ENCODE measurements at regions not wholly inside any gene's neighbourhood (a gene's known extent, or its start where the extent isn't known, plus 50 kb on each side); places are given as distances from the start of the nearest gene placed in this dataset.

- TF ChIP-seq, protein P1, sequence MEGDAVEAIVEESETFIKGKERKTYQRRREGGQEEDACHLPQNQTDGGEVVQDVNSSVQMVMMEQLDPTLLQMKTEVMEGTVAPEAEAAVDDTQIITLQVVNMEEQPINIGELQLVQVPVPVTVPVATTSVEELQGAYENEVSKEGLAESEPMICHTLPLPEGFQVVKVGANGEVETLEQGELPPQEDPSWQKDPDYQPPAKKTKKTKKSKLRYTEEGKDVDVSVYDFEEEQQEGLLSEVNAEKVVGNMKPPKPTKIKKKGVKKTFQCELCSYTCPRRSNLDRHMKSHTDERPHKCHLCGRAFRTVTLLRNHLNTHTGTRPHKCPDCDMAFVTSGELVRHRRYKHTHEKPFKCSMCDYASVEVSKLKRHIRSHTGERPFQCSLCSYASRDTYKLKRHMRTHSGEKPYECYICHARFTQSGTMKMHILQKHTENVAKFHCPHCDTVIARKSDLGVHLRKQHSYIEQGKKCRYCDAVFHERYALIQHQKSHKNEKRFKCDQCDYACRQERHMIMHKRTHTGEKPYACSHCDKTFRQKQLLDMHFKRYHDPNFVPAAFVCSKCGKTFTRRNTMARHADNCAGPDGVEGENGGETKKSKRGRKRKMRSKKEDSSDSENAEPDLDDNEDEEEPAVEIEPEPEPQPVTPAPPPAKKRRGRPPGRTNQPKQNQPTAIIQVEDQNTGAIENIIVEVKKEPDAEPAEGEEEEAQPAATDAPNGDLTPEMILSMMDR (IDR thresholded peaks at IDR 0.05): no peak
- no peak for TF ChIP-seq EP300 (IDR thresholded peaks at IDR 0.05)
- TF ChIP-seq POLR2A (IDR thresholded peaks at IDR 0.05): no peak
These were observed 254.1 kb upstream of the ZNF717 start for GRCh38 chr3:76039431-76039830.

DNA sequence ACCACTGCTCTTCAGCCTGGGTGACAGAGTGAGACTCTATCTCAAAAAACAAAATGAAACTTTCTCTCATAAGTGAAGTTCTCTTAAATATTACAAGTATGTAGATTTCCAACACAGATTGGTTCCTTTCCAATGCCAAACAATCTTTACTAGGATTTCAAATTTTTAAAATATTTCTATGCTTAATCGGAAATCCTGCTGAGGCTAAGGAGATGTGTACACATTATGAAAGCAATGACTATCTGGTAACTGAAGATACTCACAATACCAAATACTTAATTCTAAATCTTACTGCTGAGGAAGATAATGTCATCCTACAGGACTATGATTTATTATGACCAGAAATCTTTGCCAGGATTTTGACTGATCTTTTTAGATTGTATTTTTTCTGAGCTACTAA is 255.6 kb upstream of the ZNF717 start:
- no peaks in the 10 kb centered on the region for H3K36me3 ChIP-seq
- TF ChIP-seq EP300 (IDR thresholded peaks at IDR 0.05): no peak
- TF ChIP-seq, protein P1 (IDR thresholded peaks at IDR 0.05): no peak
- no peak for TF ChIP-seq POLR2A (IDR thresholded peaks at IDR 0.05)
- no peak overlapping the region for H3K4me3 ChIP-seq
- 31 to 34% (median 31%) methylated on average over 1 of the region's 1 CpG for WGBS, 3 donors
- H3K27me3 ChIP-seq: no peaks in the 10 kb centered on the region
- H3K4me1 ChIP-seq (ENCODE audit: insufficient read depth): no peaks in the 10 kb centered on the region
- no peak overlapping the region for H3K27ac ChIP-seq
- intact Hi-C loops (cut with DNase I): no loop called here
- H3K9me3 ChIP-seq: no peaks in the 10 kb centered on the region
- DNase-seq: no peak

More at GRCh38 chr3:76039431-76039830, 254.1 kb upstream of the ZNF717 start:
- H3K36me3 ChIP-seq: no peaks in the 10 kb centered on the region
- H3K4me1 ChIP-seq (ENCODE audit: insufficient read depth): no peaks in the 10 kb centered on the region
- H3K27ac ChIP-seq: no peak overlapping the region
- DNase-seq: no peak
- no peaks in the 10 kb centered on the region for H3K27me3 ChIP-seq
- intact Hi-C loops (cut with DNase I): no loop called here
- H3K4me3 ChIP-seq: no peak overlapping the region
- no peaks in the 10 kb centered on the region for H3K9me3 ChIP-seq

DNA sequence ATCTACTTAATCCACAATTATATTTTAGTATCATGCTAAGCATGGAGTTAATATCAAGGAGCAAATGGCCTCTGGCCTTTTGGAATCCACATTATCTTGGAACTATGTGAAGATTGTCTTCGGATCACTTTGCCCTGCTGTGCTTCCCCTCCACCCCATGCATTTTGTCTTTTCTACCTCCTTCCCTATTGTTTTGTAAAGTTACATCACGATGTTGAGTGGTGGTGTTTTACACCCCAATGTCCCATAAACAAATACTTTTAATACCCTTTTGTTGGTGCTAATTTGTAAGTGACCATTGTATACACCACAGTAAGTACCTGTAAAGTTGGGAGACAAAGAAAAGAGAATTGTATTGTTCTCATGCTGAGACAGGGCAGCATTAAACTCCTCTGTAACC is 258.4 kb upstream of the ZNF717 start:
- Histone ChIP-seq H3K4me1 (ENCODE audit: insufficient read depth) (no peaks in the 10 kb centered on the region), H3K4me3 (no peak overlapping the region), H3K36me3 (no peaks in the 10 kb centered on the region), H3K9me3 (no peaks in the 10 kb centered on the region), H3K27ac (no peak overlapping the region), H3K27me3 (no peaks in the 10 kb centered on the region)
- TF ChIP-seq POLR2A (IDR thresholded peaks at IDR 0.05) (no peak), EP300 (IDR thresholded peaks at IDR 0.05) (no peak)
- TF ChIP-seq, protein P1 (IDR thresholded peaks at IDR 0.05): no peak
- intact Hi-C loops (cut with DNase I): no loop called here
- no peak for DNase-seq
- 58 to 70% (median 66%) methylated on average over 2 of the region's 2 CpGs for WGBS, 3 donors

DNA sequence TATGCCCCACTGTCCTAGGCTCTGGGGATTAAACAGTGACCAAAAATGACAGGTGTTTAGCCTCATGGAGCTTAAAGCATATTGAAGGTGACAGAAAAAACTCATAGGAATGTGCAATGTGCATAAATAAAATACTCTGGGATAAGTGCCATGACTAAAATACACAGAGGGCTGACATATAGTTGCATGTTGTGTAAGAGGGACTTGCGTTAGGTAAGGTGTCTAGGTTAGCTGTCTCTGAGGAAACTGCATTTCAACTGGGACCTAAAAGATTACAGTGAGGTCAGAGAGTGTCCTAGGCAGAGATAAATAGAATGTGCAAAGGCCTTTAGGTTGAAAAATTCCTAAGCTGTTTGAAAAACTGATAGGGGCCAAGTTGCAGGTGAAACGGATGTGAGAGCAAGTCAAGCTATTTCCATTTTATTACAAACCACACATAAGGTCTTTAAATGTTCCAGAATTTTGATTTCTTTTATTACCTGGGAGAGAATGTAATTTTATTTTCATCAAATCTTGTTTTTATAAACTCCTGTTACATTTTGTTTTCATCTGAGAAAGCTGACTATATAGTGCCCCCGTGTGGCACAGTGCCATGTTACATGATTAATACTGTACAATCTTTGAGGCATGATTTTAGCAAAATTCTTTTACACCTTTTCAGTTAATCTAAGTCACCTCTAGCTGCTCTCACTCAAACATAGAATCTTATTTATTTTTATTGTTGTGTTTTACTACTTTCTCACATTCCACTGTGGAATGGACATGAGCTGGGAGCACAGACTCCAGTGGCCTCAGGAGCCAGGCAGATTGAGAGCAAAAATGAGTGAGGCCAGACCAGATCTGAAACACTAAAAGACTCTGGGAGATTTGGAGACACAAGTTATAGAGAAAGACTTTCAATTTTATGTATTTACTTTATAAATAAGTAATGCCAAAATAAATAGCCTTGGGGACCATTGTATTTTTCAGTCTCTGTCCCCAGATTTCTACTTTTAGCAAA is 259.6 kb upstream of the ZNF717 start:
- intact Hi-C loops (cut with DNase I): no loop called here
- no peak overlapping the region for H3K4me3 ChIP-seq
- DNase-seq: no peak
- H3K27me3 ChIP-seq: no peaks in the 10 kb centered on the region
- 41 to 45% (median 42%) methylated on average over 3 of the region's 3 CpGs for WGBS, 3 donors
- H3K36me3 ChIP-seq: no peaks in the 10 kb centered on the region
- no peaks in the 10 kb centered on the region for H3K9me3 ChIP-seq
- H3K4me1 ChIP-seq (ENCODE audit: insufficient read depth): no peaks in the 10 kb centered on the region
- no peak overlapping the region for H3K27ac ChIP-seq
- TF ChIP-seq EP300 (IDR thresholded peaks at IDR 0.05) (no peak), POLR2A (IDR thresholded peaks at IDR 0.05) (no peak)
- TF ChIP-seq, protein P1 (IDR thresholded peaks at IDR 0.05): no peak

Measured in ovary (tissue), 7 donors.